ENCODE measurements at regions not wholly inside any gene's neighbourhood (a gene's known extent, or its start where the extent isn't known, plus 50 kb on each side); places are given as distances from the start of the nearest gene placed in this dataset.

GRCh38 chr12:17302001-17302400, 696.0 kb upstream of the LMO3 start:
- no peak overlapping the region for H3K9ac ChIP-seq (ENCODE audit: extremely low read depth, low read length, poor library complexity, severe bottlenecking)
- no peak overlapping the region for H3K27ac ChIP-seq (ENCODE audit: low read depth, low read length)
- no peak overlapping the region for H3K4me3 ChIP-seq (ENCODE audit: low read length)
- no peak overlapping the region for H3K27ac Mint-ChIP-seq
- TF ChIP-seq CTCF (conservative IDR thresholded peaks at IDR 0.05) = no peak
- no peaks in the 10 kb centered on the region for H3K4me1 Mint-ChIP-seq
- no peaks in the 10 kb centered on the region for H3K36me3 ChIP-seq (ENCODE audit: control insufficient read depth, insufficient read depth, low read length)
- H3K36me3 Mint-ChIP-seq (ENCODE audit: low read depth) = peaks cover 30% of the 10 kb centered on the region
- no peaks in the 10 kb centered on the region for H3K4me1 ChIP-seq (ENCODE audit: control insufficient read depth, insufficient read depth, low read length)
- H3K4me3 Mint-ChIP-seq = no peak overlapping the region
- H3K27me3 ChIP-seq (ENCODE audit: control insufficient read depth, insufficient read depth, low read length, poor library complexity, severe bottlenecking) = no peaks in the 10 kb centered on the region
- peaks cover 62% of the 10 kb centered on the region for H3K9me3 Mint-ChIP-seq
- 92 to 98% methylated on average over 7 of the region's 7 CpGs for WGBS, 2 experiments (ENCODE audit: insufficient coverage in 1 of 2, insufficient read length in 1 of 2)
- no peaks in the 10 kb centered on the region for H3K27me3 Mint-ChIP-seq (ENCODE audit: insufficient read depth)
- DNase-seq = no peak
- H3K9me3 ChIP-seq (ENCODE audit: control insufficient read depth, low read length) = peaks cover 36% of the 10 kb centered on the region

- peak; percentile 78 for TF ChIP-seq CTCF (conservative IDR thresholded peaks at IDR 0.05)
- Mint-ChIP-seq H3K36me3 (ENCODE audit: low read depth) (peaks cover 32% of the 10 kb centered on the region), H3K9me3 (peaks cover 64% of the 10 kb centered on the region), H3K4me1 (no peaks in the 10 kb centered on the region), H3K27me3 (ENCODE audit: insufficient read depth) (no peaks in the 10 kb centered on the region), H3K27ac (no peak overlapping the region), H3K4me3 (no peak overlapping the region)
- H3K27ac ChIP-seq (ENCODE audit: low read depth, low read length) = no peak overlapping the region
- 63% methylated on average over 3 of the region's 3 CpGs; no CpG with 5 or more reads in 1 of the 2 experiments for WGBS, 2 experiments (ENCODE audit: insufficient coverage in 1 of 2, insufficient read length in 1 of 2)
- H3K4me1 ChIP-seq (ENCODE audit: control insufficient read depth, insufficient read depth, low read length) = no peaks in the 10 kb centered on the region
- DNase-seq = peak; percentile 71
- H3K36me3 ChIP-seq (ENCODE audit: control insufficient read depth, insufficient read depth, low read length) = no peaks in the 10 kb centered on the region
- peaks cover 40% of the 10 kb centered on the region for H3K9me3 ChIP-seq (ENCODE audit: control insufficient read depth, low read length)
- no peak overlapping the region for H3K9ac ChIP-seq (ENCODE audit: extremely low read depth, low read length, poor library complexity, severe bottlenecking)
- no peak overlapping the region for H3K4me3 ChIP-seq (ENCODE audit: low read length)
- no peaks in the 10 kb centered on the region for H3K27me3 ChIP-seq (ENCODE audit: control insufficient read depth, insufficient read depth, low read length, poor library complexity, severe bottlenecking)
Measured at GRCh38 chr12:17301544-17301943, 695.6 kb upstream of the LMO3 start.

- TF ChIP-seq CTCF (conservative IDR thresholded peaks at IDR 0.05) = no peak
- peaks cover 27% of the 10 kb centered on the region for H3K9me3 ChIP-seq (ENCODE audit: control insufficient read depth, low read length)
Measured at GRCh38 chr12:17296882-17297281, 690.9 kb upstream of the LMO3 start.

More at GRCh38 chr12:17296882-17297281, 690.9 kb upstream of the LMO3 start:
- Histone ChIP-seq H3K9ac (ENCODE audit: extremely low read depth, low read length, poor library complexity, severe bottlenecking) (no peak overlapping the region), H3K27me3 (ENCODE audit: control insufficient read depth, insufficient read depth, low read length, poor library complexity, severe bottlenecking) (no peaks in the 10 kb centered on the region), H3K4me1 (ENCODE audit: control insufficient read depth, insufficient read depth, low read length) (no peaks in the 10 kb centered on the region), H3K36me3 (ENCODE audit: control insufficient read depth, insufficient read depth, low read length) (no peaks in the 10 kb centered on the region), H3K27ac (ENCODE audit: low read depth, low read length) (no peak overlapping the region), H3K4me3 (ENCODE audit: low read length) (peak overlapping the region; percentile 5)
- Mint-ChIP-seq H3K36me3 (ENCODE audit: low read depth) (peaks cover 18% of the 10 kb centered on the region), H3K4me3 (no peak overlapping the region), H3K27me3 (ENCODE audit: insufficient read depth) (no peaks in the 10 kb centered on the region), H3K4me1 (no peaks in the 10 kb centered on the region), H3K27ac (no peak overlapping the region), H3K9me3 (peaks cover 38% of the 10 kb centered on the region)
- DNase-seq = no peak
- WGBS, 2 experiments (ENCODE audit: insufficient coverage in 1 of 2, insufficient read length in 1 of 2) = 87 to 92% methylated on average over 5 to 7 of the region's 7 CpGs

Measured in endodermal cell (in vitro differentiated cells).